Stimulated activated CD8-positive, alpha-beta memory T cell treated with anti-CD3 and anti-CD28 coated beads, Interleukin-2, amount 100 ng/mL, for 48 hours (primary cell): ENCODE measurements at regions not wholly inside any gene's neighbourhood (a gene's known extent, or its start where the extent isn't known, plus 50 kb on each side); places are given as distances from the start of the nearest gene placed in this dataset.

Experiments used
- DNase-seq, 2 donors: peaks; one replicate each; pipeline ENCODE4 v3.0.0-alpha.2; 2020; ENCODE audit warnings: low read depth in 2 of 2

DNA sequence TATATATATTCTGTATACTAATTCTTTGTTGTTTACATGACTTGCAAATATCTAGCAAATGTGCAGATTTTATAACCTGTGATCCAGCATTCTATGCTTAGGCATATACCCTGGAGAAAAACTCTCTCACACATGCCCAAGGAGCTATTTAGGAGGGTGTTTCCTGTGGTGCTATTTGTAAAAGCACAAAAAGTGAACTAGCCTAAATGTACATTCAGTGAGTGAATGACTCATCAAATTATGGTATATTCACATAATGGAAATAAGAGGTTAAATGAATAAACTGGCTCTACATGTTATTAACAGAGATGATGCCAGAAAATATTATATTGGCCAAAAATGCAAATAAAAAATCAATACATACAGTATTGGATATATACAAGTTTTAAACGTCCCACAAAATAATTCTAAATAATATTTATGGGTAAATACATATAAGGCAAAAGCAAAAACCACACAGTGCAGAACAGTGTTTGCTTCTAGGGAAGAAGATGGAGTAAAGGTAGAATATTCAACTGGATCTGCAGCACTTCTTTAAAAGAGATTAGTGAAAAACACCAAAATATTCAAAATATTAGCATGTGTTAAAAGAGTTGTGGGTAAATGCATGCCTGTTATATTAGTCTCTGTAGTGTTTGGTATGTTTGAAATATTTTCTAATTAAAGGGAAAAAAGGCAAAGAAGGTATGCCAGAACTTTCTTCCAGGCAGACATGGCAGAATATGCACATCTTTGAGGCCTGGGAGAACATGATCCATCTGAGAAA is 344.7 kb downstream of the KLF5 start:
- DNase-seq, result no peak

DNA sequence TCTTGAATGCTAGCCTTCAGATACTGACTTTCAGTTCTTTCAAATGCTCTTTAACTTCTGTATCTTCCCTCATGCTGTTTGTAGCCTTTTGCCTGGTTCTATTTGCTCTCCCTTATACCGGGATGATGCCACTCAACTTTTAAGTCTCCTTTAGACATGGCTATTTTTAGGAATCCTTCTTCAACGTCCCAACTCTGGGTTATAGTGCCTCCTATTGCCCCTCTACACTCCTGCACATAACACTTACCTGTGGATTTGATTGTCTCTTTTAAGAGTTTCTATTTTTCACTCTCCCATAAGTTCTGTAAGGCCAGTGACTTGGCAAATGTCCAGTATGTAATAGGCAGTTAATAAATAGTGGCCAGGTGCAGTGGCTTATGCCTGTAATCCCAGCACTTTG is 343.0 kb downstream of the KLF5 start:
- no peak for DNase-seq

GRCh38 chr13:73399347-73400216 is 340.8 kb downstream of the KLF5 start:
- no peak for DNase-seq

DNA sequence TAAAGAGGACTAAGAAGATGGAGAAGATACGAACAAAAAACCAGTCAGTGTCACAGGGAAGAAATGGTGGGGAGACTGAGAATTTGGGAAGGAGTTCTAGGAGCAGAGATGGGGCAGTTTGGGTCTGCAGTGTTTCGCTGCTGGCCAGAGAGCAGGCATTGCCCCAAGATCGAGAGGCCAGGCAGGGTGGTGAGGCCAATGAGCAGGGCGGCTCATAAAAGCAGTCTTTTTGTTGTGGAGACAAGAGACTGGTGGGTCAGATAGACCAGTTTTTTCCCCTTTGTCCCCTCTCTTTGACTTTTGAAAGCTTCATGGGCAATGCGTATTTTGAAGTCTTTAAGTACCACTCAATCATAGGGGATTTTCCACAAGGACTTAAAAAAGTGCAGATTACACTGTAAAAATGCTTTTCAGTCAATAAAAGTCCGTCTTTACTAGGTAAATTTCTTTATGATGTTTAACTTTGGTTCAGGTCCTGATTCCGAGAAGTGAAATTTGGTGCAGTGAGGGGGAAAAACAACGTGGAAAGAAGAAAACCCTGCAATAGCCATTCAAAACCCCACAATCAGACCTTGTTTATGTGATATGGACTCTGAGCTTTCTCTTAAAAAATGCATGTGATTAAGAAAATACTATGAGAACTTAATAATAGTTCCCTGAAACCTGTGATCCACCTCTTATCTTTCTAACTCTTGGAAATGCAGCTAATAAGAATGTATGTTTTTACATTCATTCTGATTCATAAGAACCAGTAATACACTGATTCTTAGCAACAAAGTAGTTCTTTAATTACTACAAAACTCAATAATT is 338.9 kb downstream of the KLF5 start:
- no peak for DNase-seq

GRCh38 chr13:73394066-73394465 is 335.3 kb downstream of the KLF5 start:
- no peak for DNase-seq

- DNase-seq, result no peak
These were observed 331.3 kb downstream of the KLF5 start for GRCh38 chr13:73390100-73390499.

GRCh38 chr13:73388586-73388985 is 329.8 kb downstream of the KLF5 start:
- no peak for DNase-seq

DNA sequence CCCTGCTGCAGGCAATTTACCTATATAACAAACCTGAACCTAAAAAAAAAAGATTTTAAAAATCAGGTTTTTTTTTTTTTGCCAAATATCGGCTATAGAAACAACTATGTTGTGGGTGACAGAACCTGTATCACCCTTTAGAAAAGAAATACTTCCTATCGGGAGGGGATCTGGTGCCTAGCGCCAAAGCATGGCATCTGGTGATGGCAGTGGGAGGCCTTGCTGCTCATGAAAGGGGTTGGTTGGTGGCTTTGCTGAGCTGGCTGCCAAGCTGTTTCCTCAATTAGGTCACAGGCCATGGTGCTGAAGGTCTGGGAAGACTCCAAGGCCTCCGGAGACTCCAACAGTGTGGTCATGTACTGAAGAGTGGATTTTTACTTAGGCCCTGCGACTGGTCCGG is 328.5 kb downstream of the KLF5 start:
- no peak for DNase-seq

- DNase-seq, result no peak
These were observed 327.0 kb downstream of the KLF5 start for GRCh38 chr13:73385848-73386247.

GRCh38 chr13:73372666-73373627 is 314.1 kb downstream of the KLF5 start:
- DNase-seq, result no peak

- DNase-seq, result no peak
These were observed 311.3 kb downstream of the KLF5 start for GRCh38 chr13:73370066-73370465.

DNA sequence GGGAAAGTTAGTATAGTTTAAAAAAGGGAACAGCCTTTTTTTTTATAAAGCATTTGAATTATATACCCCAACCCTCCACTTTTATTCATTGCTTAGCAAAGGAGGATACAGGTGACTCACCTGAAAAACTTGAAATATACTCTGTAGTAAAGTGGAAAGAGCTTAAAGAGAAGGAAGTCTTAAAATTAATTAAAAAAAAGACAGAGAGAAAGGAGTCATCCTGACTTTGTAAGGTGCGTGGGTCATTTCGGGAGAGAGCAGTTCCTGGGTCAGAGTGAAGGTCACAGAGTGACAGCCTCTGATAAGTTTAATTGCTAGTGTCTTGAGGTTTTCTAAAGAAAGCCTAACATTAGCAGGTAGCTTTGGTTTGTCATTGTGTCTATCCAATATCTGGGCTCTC is 310.3 kb downstream of the KLF5 start:
- no peak for DNase-seq

DNA sequence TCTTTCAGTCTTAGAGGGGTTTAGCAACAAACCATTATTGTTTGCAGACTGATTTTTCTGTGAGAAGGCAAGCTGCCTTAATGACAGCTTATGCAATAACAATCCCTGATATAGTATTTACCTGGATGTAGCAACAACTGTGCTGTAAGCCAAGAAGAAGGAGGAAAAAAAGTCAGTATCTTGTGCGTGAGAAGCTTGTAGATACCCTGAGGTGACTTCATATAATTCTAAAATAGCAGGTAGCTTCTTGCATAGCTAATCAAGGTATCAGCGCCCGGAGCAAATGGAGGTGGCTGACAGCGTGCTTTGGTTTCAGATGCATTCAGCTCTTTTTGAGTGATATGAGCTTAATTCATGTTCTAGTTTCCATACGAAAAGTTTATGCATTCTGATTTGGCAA is 309.8 kb downstream of the KLF5 start:
- no peak for DNase-seq

- no peak for DNase-seq
These were observed 309.1 kb downstream of the KLF5 start for GRCh38 chr13:73367886-73368285.

- no peak for DNase-seq
These were observed 307.4 kb downstream of the KLF5 start for GRCh38 chr13:73366241-73366640.

DNA sequence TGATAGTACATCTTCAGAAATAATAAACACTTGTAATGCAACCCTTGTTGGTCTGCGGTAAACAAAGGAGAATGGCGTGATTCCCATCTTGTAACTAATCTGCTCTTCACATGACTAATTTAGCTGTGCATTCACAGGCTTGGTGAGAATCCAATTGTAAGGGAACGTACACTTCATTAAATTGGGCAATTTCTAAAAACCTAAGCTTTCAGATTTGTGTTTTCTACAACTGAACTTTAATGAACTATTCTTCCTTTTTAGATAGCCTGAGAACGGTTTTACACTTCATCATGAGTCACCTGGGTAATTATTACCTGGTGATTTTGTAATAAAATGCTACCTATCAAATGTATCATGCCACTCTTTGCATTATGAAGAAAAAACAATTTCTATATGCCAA is 306.9 kb downstream of the KLF5 start:
- DNase-seq, result no peak

- DNase-seq, result no peak
These were observed 306.4 kb downstream of the KLF5 start for GRCh38 chr13:73365252-73365651.

GRCh38 chr13:73364736-73365135 is 305.9 kb downstream of the KLF5 start:
- no peak for DNase-seq

DNA sequence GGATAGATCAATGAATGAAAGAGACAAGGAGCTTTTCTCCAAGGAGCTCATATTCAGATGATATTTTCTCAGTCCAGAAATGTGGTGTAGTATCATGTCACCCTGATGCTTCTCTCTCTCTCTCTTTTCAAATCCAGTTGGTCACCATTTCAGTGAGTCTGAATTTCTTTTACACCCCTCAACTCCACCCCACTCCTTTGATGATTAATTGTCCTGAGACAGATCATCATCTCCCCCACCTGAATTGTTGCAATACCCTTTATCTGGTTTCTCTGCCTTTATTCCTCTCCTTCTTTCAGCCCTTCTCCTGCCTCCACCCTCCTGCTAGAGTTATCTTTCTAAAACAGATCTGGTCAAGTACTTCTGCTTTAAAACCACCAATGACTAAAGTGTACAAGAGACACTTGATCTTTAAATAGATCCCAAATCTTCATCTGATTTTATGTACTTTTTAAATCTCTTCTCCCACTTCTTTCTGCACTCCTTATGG is 299.8 kb downstream of the KLF5 start:
- no peak for DNase-seq

DNA sequence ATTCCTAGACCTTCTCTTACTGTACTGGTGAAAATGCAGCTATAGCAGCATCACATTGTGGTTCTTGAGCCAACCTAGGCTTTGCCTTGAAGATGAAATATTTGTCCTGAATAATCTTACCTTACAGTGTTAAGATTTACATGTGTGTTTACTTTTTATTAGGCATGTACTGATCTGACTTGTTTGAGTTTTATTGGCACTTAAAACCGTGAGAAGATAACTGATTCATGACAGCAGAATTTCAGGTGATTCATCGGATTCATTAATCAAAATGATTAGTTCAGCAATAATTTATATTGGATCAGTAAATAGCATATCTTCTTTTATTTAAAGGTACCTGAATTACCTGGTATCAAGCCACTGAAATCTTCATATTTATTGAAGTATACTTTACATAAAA is 296.3 kb downstream of the KLF5 start:
- DNase-seq, result no peak

GRCh38 chr13:73351730-73352129 is 292.9 kb downstream of the KLF5 start:
- no peak for DNase-seq
